Smooth muscle cell (in vitro differentiated cells): ENCODE measurements at regions not wholly inside any gene's neighbourhood (a gene's known extent, or its start where the extent isn't known, plus 50 kb on each side); places are given as distances from the start of the nearest gene placed in this dataset.

Experiments used
- DNase-seq: peaks from one replicate; lab custom pipeline; 2025; ENCODE audit not compliant: unreplicated experiment; lab: John Stamatoyannopoulos, UW
- H2AFZ ChIP-seq: fragments of 200-600 bp; sonication (generic); 2 replicates; pipeline ENCODE4 v1.6.0; 2016; ENCODE audit warnings: antibody characterized with exemption, low read depth, mild to moderate bottlenecking
- H3F3A ChIP-seq: fragments of 200-600 bp; sonication (generic); 2 replicates; pipeline ENCODE4 v1.6.0; 2017; ENCODE audit warnings: antibody characterized with exemption, low read depth
- H3K27ac ChIP-seq: fragments of 200-600 bp; sonication (generic); 2 replicates; pipeline ENCODE4 v1.5.1; 2016; ENCODE audit warnings: low read depth, mild to moderate bottlenecking
- H3K27me3 ChIP-seq: fragments of 200-600 bp; sonication (generic); 2 replicates; pipeline ENCODE4 v1.6.1; 2016; ENCODE audit warnings: low read depth, mild to moderate bottlenecking
- H3K36me3 ChIP-seq: fragments of 200-600 bp; sonication (generic); 2 replicates; pipeline ENCODE4 v1.5.1; 2016; ENCODE audit warnings: low read depth
- H3K4me1 ChIP-seq: fragments of 200-600 bp; sonication (generic); 2 replicates; pipeline ENCODE4 v1.5.1; 2016; ENCODE audit warnings: low read depth
- H3K4me2 ChIP-seq: fragments of 200-600 bp; sonication (generic); 2 replicates; pipeline ENCODE4 v1.6.0; 2016; ENCODE audit warnings: mild to moderate bottlenecking
- H3K4me3 ChIP-seq: fragments of 200-600 bp; sonication (generic); 2 replicates; pipeline ENCODE4 v1.5.1; 2016; ENCODE audit warnings: mild to moderate bottlenecking
- H3K79me2 ChIP-seq: fragments of 200-600 bp; sonication (generic); 2 replicates; pipeline ENCODE4 v1.6.0; 2016; ENCODE audit warnings: low read depth, mild to moderate bottlenecking
- H3K9ac ChIP-seq: fragments of 200-600 bp; sonication (generic); 2 replicates; pipeline ENCODE4 v1.6.0; 2016; ENCODE audit warnings: low read depth
- H3K9me3 ChIP-seq: fragments of 200-600 bp; sonication (generic); replicated peaks from 2 replicates; pipeline ENCODE4 v1.5.1; 2016; ENCODE audit warnings: low read depth
- H4K20me1 ChIP-seq: fragments of 200-600 bp; sonication (generic); 2 replicates; pipeline ENCODE4 v1.6.0; 2016; ENCODE audit warnings: low read depth
- CTCF ChIP-seq: fragments of 200-600 bp; sonication (generic); IDR thresholded peaks from 2 replicates; pipeline ENCODE4 v1.5.1; 2017; ENCODE audit warnings: borderline replicate concordance, mild to moderate bottlenecking, antibody characterized with exemption; ENCODE audit not compliant: insufficient read depth, poor library complexity, severe bottlenecking
- WGBS: methylation state at CpG from one replicate; pipeline ENCODE4 v1.1.7; 2016; ENCODE audit warnings: low lambda C conversion rate; 5-methylcytosine and 5-hydroxymethylcytosine counted together

GRCh38 chr9:7370988-7371387 is 428.6 kb downstream of the DMAC1 start:
- no peaks in the 10 kb centered on the region for H4K20me1 ChIP-seq
- no peak overlapping the region for H2AFZ ChIP-seq
- 94% methylated on average over 3 of the region's 3 CpGs for WGBS
- no peak for TF ChIP-seq CTCF
- peaks cover 6% of the 10 kb centered on the region for H3F3A ChIP-seq
- H3K27ac ChIP-seq = no peak overlapping the region
- H3K79me2 ChIP-seq = no peaks in the 10 kb centered on the region
- no peaks in the 10 kb centered on the region for H3K36me3 ChIP-seq
- H3K4me2 ChIP-seq = no peak overlapping the region
- H3K9me3 ChIP-seq = no peaks in the 10 kb centered on the region
- DNase-seq = no peak
- no peak overlapping the region for H3K9ac ChIP-seq
- no peak overlapping the region for H3K4me3 ChIP-seq
- no peaks in the 10 kb centered on the region for H3K4me1 ChIP-seq
- H3K27me3 ChIP-seq = no peaks in the 10 kb centered on the region

GRCh38 chr9:7370381-7370780 is 429.2 kb downstream of the DMAC1 start:
- Histone ChIP-seq H3K4me3 (no peak overlapping the region), H3K9ac (no peak overlapping the region), H3K27me3 (no peaks in the 10 kb centered on the region), H3K79me2 (no peaks in the 10 kb centered on the region), H3K9me3 (no peaks in the 10 kb centered on the region), H3F3A (peaks cover 6% of the 10 kb centered on the region), H4K20me1 (no peaks in the 10 kb centered on the region), H3K27ac (no peak overlapping the region), H3K4me2 (no peak overlapping the region), H3K4me1 (no peaks in the 10 kb centered on the region), H2AFZ (no peak overlapping the region), H3K36me3 (no peaks in the 10 kb centered on the region)
- no peak for TF ChIP-seq CTCF
- DNase-seq = no peak
- 64% methylated on average over 2 of the region's 2 CpGs for WGBS

- H3K9me3 ChIP-seq = no peaks in the 10 kb centered on the region
- no peak for TF ChIP-seq CTCF
- peaks cover 1% of the 10 kb centered on the region for H3K4me1 ChIP-seq
- no peak for DNase-seq
- no peak overlapping the region for H3K9ac ChIP-seq
- 96% methylated on average over 2 of the region's 2 CpGs for WGBS
- no peak overlapping the region for H3K4me2 ChIP-seq
- H3K4me3 ChIP-seq = no peak overlapping the region
- no peaks in the 10 kb centered on the region for H4K20me1 ChIP-seq
- H3K36me3 ChIP-seq = no peaks in the 10 kb centered on the region
- no peak overlapping the region for H3K27ac ChIP-seq
- no peaks in the 10 kb centered on the region for H3K79me2 ChIP-seq
- H3F3A ChIP-seq = peaks cover 6% of the 10 kb centered on the region
- no peak overlapping the region for H2AFZ ChIP-seq
- no peaks in the 10 kb centered on the region for H3K27me3 ChIP-seq
These were observed 430.2 kb downstream of the DMAC1 start for GRCh38 chr9:7369384-7369821.
